Stimulated activated CD8-positive, alpha-beta memory T cell treated with anti-CD3 and anti-CD28 coated beads, Interleukin-15, amount 100 ng/mL, for 48 hours (primary cell): ENCODE measurements at regions not wholly inside any gene's neighbourhood (a gene's known extent, or its start where the extent isn't known, plus 50 kb on each side); places are given as distances from the start of the nearest gene placed in this dataset.

Experiments used
- DNase-seq, 2 donors: peaks; one replicate each; pipeline ENCODE4 v3.0.0-alpha.2; 2020; ENCODE audit warnings: low read depth in 2 of 2

GRCh38 chr2:215717501-215718381, 281.9 kb upstream of the FN1 start:
- DNase-seq = no peak

- DNase-seq = no peak
Measured at GRCh38 chr2:215716956-215717355, 281.1 kb upstream of the FN1 start.

- no peak for DNase-seq
Measured at GRCh38 chr2:215712871-215713790, 277.3 kb upstream of the FN1 start.

- no peak for DNase-seq
Measured at GRCh38 chr2:215712219-215712868, 276.5 kb upstream of the FN1 start.

GRCh38 chr2:215711471-215712034, 275.7 kb upstream of the FN1 start:
- no peak for DNase-seq

GRCh38 chr2:215707608-215708007, 271.7 kb upstream of the FN1 start:
- DNase-seq = no peak

GRCh38 chr2:215705771-215706361, 270.0 kb upstream of the FN1 start:
- no peak for DNase-seq

- no peak for DNase-seq
Measured at GRCh38 chr2:215705281-215705680, 269.4 kb upstream of the FN1 start.

GRCh38 chr2:215702116-215702902, 266.4 kb upstream of the FN1 start:
- DNase-seq = no peak

- no peak for DNase-seq
Measured at GRCh38 chr2:215699700-215700538, 264.1 kb upstream of the FN1 start.

GRCh38 chr2:215699018-215699417, 263.1 kb upstream of the FN1 start:
- DNase-seq = no peak

GRCh38 chr2:215698566-215698965, 262.7 kb upstream of the FN1 start:
- no peak for DNase-seq

GRCh38 chr2:215697496-215697895, 261.6 kb upstream of the FN1 start:
- DNase-seq = no peak

- DNase-seq = no peak
Measured at GRCh38 chr2:215697003-215697402, 261.1 kb upstream of the FN1 start.

- DNase-seq = no peak
Measured at GRCh38 chr2:215695861-215696260, 260.0 kb upstream of the FN1 start.

- no peak for DNase-seq
Measured at GRCh38 chr2:215693999-215694580, 258.2 kb upstream of the FN1 start.

GRCh38 chr2:215693193-215693998, 257.5 kb upstream of the FN1 start:
- no peak for DNase-seq

GRCh38 chr2:215692387-215693079, 256.7 kb upstream of the FN1 start:
- DNase-seq = no peak
